ENCODE measurements at regions not wholly inside any gene's neighbourhood (a gene's known extent, or its start where the extent isn't known, plus 50 kb on each side); places are given as distances from the start of the nearest gene placed in this dataset.

DNA sequence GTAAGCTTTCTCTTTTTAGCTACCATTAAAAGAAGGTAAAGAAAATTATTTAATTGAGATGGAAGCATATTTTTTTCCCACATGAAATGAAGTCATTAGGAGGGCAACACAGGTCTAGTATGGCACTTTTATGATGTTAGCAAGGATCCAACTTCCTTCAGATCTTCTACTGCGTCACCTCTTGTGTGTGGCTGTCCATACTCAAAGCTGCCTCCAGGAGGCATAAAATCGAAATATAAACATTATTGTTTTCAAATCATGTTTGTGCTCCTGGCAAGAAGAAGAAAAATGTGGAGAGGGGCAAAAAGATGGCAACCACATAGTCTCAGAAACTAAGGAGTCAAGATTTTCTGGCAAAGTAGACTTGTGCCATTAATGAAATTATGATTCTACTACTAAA, 791.7 kb upstream of the EPHA6 start:
- TF ChIP-seq, protein P1, sequence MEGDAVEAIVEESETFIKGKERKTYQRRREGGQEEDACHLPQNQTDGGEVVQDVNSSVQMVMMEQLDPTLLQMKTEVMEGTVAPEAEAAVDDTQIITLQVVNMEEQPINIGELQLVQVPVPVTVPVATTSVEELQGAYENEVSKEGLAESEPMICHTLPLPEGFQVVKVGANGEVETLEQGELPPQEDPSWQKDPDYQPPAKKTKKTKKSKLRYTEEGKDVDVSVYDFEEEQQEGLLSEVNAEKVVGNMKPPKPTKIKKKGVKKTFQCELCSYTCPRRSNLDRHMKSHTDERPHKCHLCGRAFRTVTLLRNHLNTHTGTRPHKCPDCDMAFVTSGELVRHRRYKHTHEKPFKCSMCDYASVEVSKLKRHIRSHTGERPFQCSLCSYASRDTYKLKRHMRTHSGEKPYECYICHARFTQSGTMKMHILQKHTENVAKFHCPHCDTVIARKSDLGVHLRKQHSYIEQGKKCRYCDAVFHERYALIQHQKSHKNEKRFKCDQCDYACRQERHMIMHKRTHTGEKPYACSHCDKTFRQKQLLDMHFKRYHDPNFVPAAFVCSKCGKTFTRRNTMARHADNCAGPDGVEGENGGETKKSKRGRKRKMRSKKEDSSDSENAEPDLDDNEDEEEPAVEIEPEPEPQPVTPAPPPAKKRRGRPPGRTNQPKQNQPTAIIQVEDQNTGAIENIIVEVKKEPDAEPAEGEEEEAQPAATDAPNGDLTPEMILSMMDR (IDR thresholded peaks at IDR 0.05): no peak
- no peak for TF ChIP-seq POLR2A (IDR thresholded peaks at IDR 0.05)
